ENCODE measurements at regions not wholly inside any gene's neighbourhood (a gene's known extent, or its start where the extent isn't known, plus 50 kb on each side); places are given as distances from the start of the nearest gene placed in this dataset.

GRCh38 chr13:37406031-37406430, 192.5 kb downstream of the POSTN start:
- no peak for TF ChIP-seq YY1 (IDR thresholded peaks at IDR 0.05; ENCODE audit: insufficient read depth, insufficient read length)
- no peak for TF ChIP-seq ZNF274 (IDR thresholded peaks at IDR 0.05; ENCODE audit: low read depth, low read length)
- no peak for TF ChIP-seq SUZ12 (IDR thresholded peaks at IDR 0.05; ENCODE audit: extremely low read depth, insufficient read depth, insufficient read length)

Data from NT2/D1 (cell line).